A549 (cell line): ENCODE measurements at regions not wholly inside any gene's neighbourhood (a gene's known extent, or its start where the extent isn't known, plus 50 kb on each side); places are given as distances from the start of the nearest gene placed in this dataset.

Experiments
- ATAC-seq, 2 experiments: fragments of 200-7000 bp in 1 of 2; fragments of >200 bp in 1 of 2; cut with Nextera tagmentation in 1 of 2; cut with Tn5 transposase in 1 of 2; 3 replicates each; pipeline versions ENCODE4 v1.8.0 to v1.9.1; 2018 to 2020; ENCODE audit warnings: mild to moderate bottlenecking in 1 of 2, moderate library complexity in 1 of 2
- CTCF ChIA-PET: fragments of 300-600 bp; sonication (Branson Sonifier 250); formaldehyde crosslinking; extraction: SDS; loops from one replicate; lab custom pipeline; 2021; ENCODE audit warnings: antibody characterized with exemption, inconsistent platforms; lab: Yijun Ruan, JAX
- POLR2A ChIA-PET: fragments of 350-600 bp; formaldehyde crosslinking; extraction: SDS; loops from one replicate; lab custom pipeline; 2021; ENCODE audit warnings: antibody characterized with exemption, inconsistent platforms; lab: Yijun Ruan, JAX
- DNase-seq, 2 experiments: peaks; one replicate each; pipeline versions ENCODE4 v3.0.0 to v3.0.0-alpha.2; 2011 to 2016; ENCODE audit warnings: low read depth in 1 of 2, low spot score in 1 of 2
- FAIRE-seq: peaks from 2 replicates; lab custom pipeline; 2011; peaks lifted over from hg19 to GRCh38; lab: Jason Lieb, UNC
- H3K27ac ChIP-seq, 2 experiments: fragments of >200 bp; sonication (Bioruptor Twin); formaldehyde crosslinking; 3 replicates each; pipeline ENCODE4 v1.5.1; 2016 to 2017
- H3K4me1 ChIP-seq: fragments of >200 bp; sonication (Bioruptor Twin); formaldehyde crosslinking; 3 replicates; pipeline ENCODE4 v1.6.1; 2016
- H3K4me2 ChIP-seq: fragments of >200 bp; sonication (Bioruptor Twin); formaldehyde crosslinking; 3 replicates; pipeline ENCODE4 v1.6.1; 2016
- H3K4me3 ChIP-seq: fragments of >200 bp; sonication (Bioruptor Twin); formaldehyde crosslinking; 3 replicates; pipeline ENCODE4 v1.5.1; 2016
- H3K9me3 ChIP-seq: fragments of >200 bp; sonication (Bioruptor Twin); formaldehyde crosslinking; 3 replicates; pipeline ENCODE4 v1.6.1; 2016
- ATOH8 ChIP-seq: fragments of 250-450 bp; sonication (Bioruptor Pico); IDR thresholded peaks from 2 replicates; pipeline ENCODE4 v1.5.0; 2020; ENCODE audit warnings: low read depth, mild to moderate bottlenecking, moderate library complexity
- BHLHE40 ChIP-seq: IDR thresholded peaks from 2 replicates; pipeline ENCODE4 v1.6.1; 2012; ENCODE audit warnings: low read depth, low read length, inconsistent platforms
- CBX2 ChIP-seq: fragments of 200-600 bp; sonication (generic); IDR thresholded peaks from 2 replicates; pipeline ENCODE4 v1.6.1; 2016; ENCODE audit warnings: low read depth, mild to moderate bottlenecking, borderline replicate concordance
- CHD2 ChIP-seq: fragments of 150-350 bp; IDR thresholded peaks from 2 replicates; pipeline ENCODE4 v1.6.1; 2014; ENCODE audit warnings: low read length; ENCODE audit not compliant: partially characterized antibody
- CTCF ChIP-seq: fragments of >200 bp; sonication (Bioruptor Twin); formaldehyde crosslinking; IDR thresholded peaks from 3 replicates; pipeline ENCODE4 v1.5.1; 2016
- EHF ChIP-seq: fragments of 250-450 bp; sonication (Bioruptor Pico); IDR thresholded peaks from 2 replicates; pipeline ENCODE4 v1.5.0; 2020; ENCODE audit warnings: mild to moderate bottlenecking
- GATA3 ChIP-seq: IDR thresholded peaks from 2 replicates; pipeline ENCODE4 v1.6.1; 2012; ENCODE audit warnings: borderline replicate concordance
- HEYL ChIP-seq: fragments of 250-450 bp; sonication (Bioruptor Pico); IDR thresholded peaks from 2 replicates; pipeline ENCODE4 v1.8.0; 2021; ENCODE audit warnings: mild to moderate bottlenecking, moderate library complexity
- HMGXB4 ChIP-seq: fragments of 250-450 bp; sonication (Bioruptor Pico); IDR thresholded peaks from 2 replicates; pipeline ENCODE4 v1.5.0; 2021; ENCODE audit warnings: mild to moderate bottlenecking, moderate library complexity, borderline replicate concordance
- KDM5A ChIP-seq: fragments of 200-600 bp; sonication (generic); IDR thresholded peaks from 2 replicates; pipeline ENCODE4 v1.6.1; 2016; ENCODE audit warnings: antibody characterized with exemption, mild to moderate bottlenecking
- MYC ChIP-seq: IDR thresholded peaks from 2 replicates; pipeline ENCODE4 v1.6.1; 2012; ENCODE audit warnings: mild to moderate bottlenecking, inconsistent platforms, low read length, improper control_type of control experiment, borderline replicate concordance
- PBX3 ChIP-seq: IDR thresholded peaks from 2 replicates; pipeline ENCODE4 v1.6.1; 2012
- PHF8 ChIP-seq: fragments of 200-600 bp; sonication (generic); IDR thresholded peaks from 2 replicates; pipeline ENCODE4 v1.6.1; 2016; ENCODE audit warnings: low read depth, mild to moderate bottlenecking, antibody characterized with exemption, moderate library complexity, borderline replicate concordance
- RARB ChIP-seq: fragments of 250-450 bp; sonication (Bioruptor Pico); IDR thresholded peaks from 2 replicates; pipeline ENCODE4 v1.8.0; 2021; ENCODE audit warnings: mild to moderate bottlenecking, moderate library complexity
- REST ChIP-seq: fragments of 200-600 bp; sonication (generic); IDR thresholded peaks from 2 replicates; pipeline ENCODE4 v1.6.1; 2016; ENCODE audit warnings: antibody characterized with exemption, mild to moderate bottlenecking, moderate library complexity
- RNF2 ChIP-seq: fragments of 200-600 bp; sonication (generic); IDR thresholded peaks from 2 replicates; pipeline ENCODE4 v1.6.1; 2016; ENCODE audit warnings: low read depth, mild to moderate bottlenecking, antibody characterized with exemption, moderate library complexity, borderline replicate concordance
- TFCP2L1 ChIP-seq: fragments of 250-450 bp; sonication (Bioruptor Pico); IDR thresholded peaks from 2 replicates; pipeline ENCODE4 v1.5.0; 2021; ENCODE audit warnings: mild to moderate bottlenecking
- ZNF302 ChIP-seq: fragments of 250-450 bp; sonication (Bioruptor Pico); IDR thresholded peaks from 2 replicates; pipeline ENCODE4 v1.9.0; 2021; ENCODE audit warnings: inconsistent platforms, mild to moderate bottlenecking, moderate library complexity
- ZSCAN20 ChIP-seq: fragments of 250-450 bp; sonication (Bioruptor Pico); IDR thresholded peaks from 2 replicates; pipeline ENCODE4 v1.8.0; 2022; ENCODE audit warnings: mild to moderate bottlenecking, moderate library complexity
- WGBS: methylation state at CpG from one replicate; pipeline ENCODE4 v1.1.6; 2017; ENCODE audit errors: missing lambda C conversion rate; 5-methylcytosine and 5-hydroxymethylcytosine counted together
- TF ChIP-seq, protein P1 (sequence below): fragments of >200 bp; sonication (Bioruptor Twin); formaldehyde crosslinking; IDR thresholded peaks from 2 replicates; pipeline ENCODE4 v1.6.1; 2016

DNA sequence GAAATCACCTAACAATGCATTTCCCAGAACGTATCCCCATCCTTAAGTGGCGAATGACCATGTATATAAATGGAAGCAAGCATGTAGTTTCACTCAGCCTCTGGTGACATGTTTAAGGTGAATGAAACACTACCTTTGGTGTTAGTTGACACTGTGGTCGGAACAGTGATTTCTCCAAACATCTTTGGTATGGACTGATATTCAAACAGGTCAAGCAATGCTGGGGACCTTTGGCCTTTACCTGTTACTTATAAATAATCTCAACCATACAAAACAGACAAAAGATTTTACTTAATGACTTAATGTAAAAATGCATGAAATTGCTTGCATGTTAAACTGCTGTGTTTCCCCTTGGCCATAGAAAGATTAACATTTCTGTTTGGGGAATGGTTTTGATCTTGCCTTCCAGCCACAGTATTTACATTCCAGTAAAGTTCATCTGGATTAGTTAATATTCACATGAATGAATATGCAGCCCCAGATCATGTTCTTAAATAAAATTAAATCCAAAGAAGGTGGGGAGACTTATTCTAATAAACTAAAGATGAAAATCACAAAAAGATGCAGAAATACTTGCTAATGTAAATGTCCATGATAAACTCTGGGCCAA is 74.4 kb upstream of the HES1 start:
- Histone ChIP-seq H3K4me3 (no peak overlapping the region), H3K4me1 (peaks cover 12% of the 10 kb centered on the region; the same call in 1 of the 3 replicates), H3K9me3 (0 out of 3 replicates have a peak, but pooled peaks cover under 1% of the 10 kb centered on the region), H3K4me2 (no peak overlapping the region), H3K27ac (no peak overlapping the region)
- WGBS: 86% methylated on average over 3 of the region's 3 CpGs
- ChIA-PET CTCF (interaction anchor here (0.6 kb wide), 1 partner anchor 125 kb away, joined by 3 read pairs; no protein-coding TSS in a partner anchor), POLR2A (no interaction called here)
- FAIRE-seq (no peak), ATAC-seq (no peak), DNase-seq (no peak)
- TF ChIP-seq CBX2 (no peak), GATA3 (no peak), BHLHE40 (no peak), RARB (no peak), EHF (CRISPR knock-in tag) (no peak), CHD2 (no peak), PBX3 (no peak), ZNF302 (CRISPR knock-in tag) (no peak), CTCF (no peak), HEYL (CRISPR knock-in tag) (no peak)

- WGBS: 75% methylated on average over 3 of the region's 3 CpGs
- FAIRE-seq: no peak
These were observed 73.1 kb upstream of the HES1 start for GRCh38 chr3:194062830-194063229.

GRCh38 chr3:194064380-194065332 is 71.3 kb upstream of the HES1 start:
- no peak overlapping the region; a peak in 1 of 6 replicates for H3K27ac ChIP-seq
- FAIRE-seq (no peak), DNase-seq (no peak), ATAC-seq (no peak)
- no peak overlapping the region for H3K4me3 ChIP-seq
- H3K4me2 ChIP-seq: no peak overlapping the region
- POLR2A ChIA-PET: no interaction called here
- CTCF ChIA-PET: interaction anchor here (1.3 kb wide), 1 partner anchor 249 kb away, joined by 3 read pairs; no protein-coding TSS in a partner anchor
- H3K4me1 ChIP-seq: peaks cover 2% of the 10 kb centered on the region; the same call in 1 of the 3 replicates
- H3K9me3 ChIP-seq: 0 out of 3 replicates have a peak, but pooled peaks cover 12% of the 10 kb centered on the region
- WGBS: 81% methylated on average over 8 of the region's 8 CpGs
- TF ChIP-seq EHF (CRISPR knock-in tag) (no peak), RARB (no peak), ZSCAN20 (CRISPR knock-in tag) (no peak), REST (no peak), TFCP2L1 (no peak), GATA3 (no peak), HMGXB4 (CRISPR knock-in tag) (no peak), RNF2 (no peak), ATOH8 (CRISPR knock-in tag) (no peak), KDM5A (no peak), HEYL (CRISPR knock-in tag) (no peak)
- TF ChIP-seq, protein P1, sequence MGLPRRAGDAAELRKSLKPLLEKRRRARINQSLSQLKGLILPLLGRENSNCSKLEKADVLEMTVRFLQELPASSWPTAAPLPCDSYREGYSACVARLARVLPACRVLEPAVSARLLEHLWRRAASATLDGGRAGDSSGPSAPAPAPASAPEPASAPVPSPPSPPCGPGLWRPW: no peak

More at GRCh38 chr3:194062830-194063229, 73.1 kb upstream of the HES1 start:
- ATAC-seq (no peak), DNase-seq (no peak)
- ChIA-PET POLR2A (no interaction called here), CTCF (no interaction called here)
- no peak for TF ChIP-seq PHF8
- TF ChIP-seq RNF2: no peak
- TF ChIP-seq MYC: no peak
- no peak for TF ChIP-seq RARB
- no peak for TF ChIP-seq HEYL (CRISPR knock-in tag)
- Histone ChIP-seq H3K27ac (no peak overlapping the region), H3K4me2 (no peak overlapping the region), H3K4me1 (peaks cover 12% of the 10 kb centered on the region; the same call in 1 of the 3 replicates), H3K9me3 (0 out of 3 replicates have a peak, but pooled peaks cover 11% of the 10 kb centered on the region), H3K4me3 (no peak overlapping the region)
